ENCODE measurements at regions not wholly inside any gene's neighbourhood (a gene's known extent, or its start where the extent isn't known, plus 50 kb on each side); places are given as distances from the start of the nearest gene placed in this dataset.

DNA sequence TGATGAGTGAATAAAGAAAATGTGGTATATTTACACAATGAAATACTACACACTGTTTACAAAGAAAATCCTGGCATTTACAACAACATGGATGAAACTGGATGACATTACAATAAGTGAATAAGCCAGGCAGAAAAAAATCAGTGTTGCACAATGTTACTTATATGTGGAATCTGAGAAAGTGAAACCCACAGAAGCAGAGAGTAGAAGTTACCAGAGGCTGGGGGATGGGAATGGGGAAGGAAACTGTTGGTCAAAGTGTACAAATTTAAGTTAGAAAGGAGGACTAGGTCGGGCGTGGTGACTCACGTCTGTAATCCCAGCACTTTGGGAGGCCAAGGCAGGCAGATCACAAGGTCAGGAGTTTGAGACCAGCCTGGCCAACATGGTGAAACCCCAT is 538.5 kb upstream of the MKI67 start:
- intact Hi-C loops (cut with DNase I) = no loop called here
- H3K36me3 ChIP-seq = no peaks in the 10 kb centered on the region
- H3K4me1 ChIP-seq = no peaks in the 10 kb centered on the region
- H3K9me3 ChIP-seq = no peaks in the 10 kb centered on the region
- no peak for DNase-seq
- no peak for ATAC-seq
- H3K4me3 ChIP-seq = no peak overlapping the region
- WGBS (ENCODE audit: insufficient coverage, low coverage, low lambda C conversion rate, missing lambda C conversion rate) = 31% methylated on average over 3 of the region's 3 CpGs
- no peak for TF ChIP-seq POLR2A (IDR thresholded peaks at IDR 0.05)
- TF ChIP-seq, protein P1, sequence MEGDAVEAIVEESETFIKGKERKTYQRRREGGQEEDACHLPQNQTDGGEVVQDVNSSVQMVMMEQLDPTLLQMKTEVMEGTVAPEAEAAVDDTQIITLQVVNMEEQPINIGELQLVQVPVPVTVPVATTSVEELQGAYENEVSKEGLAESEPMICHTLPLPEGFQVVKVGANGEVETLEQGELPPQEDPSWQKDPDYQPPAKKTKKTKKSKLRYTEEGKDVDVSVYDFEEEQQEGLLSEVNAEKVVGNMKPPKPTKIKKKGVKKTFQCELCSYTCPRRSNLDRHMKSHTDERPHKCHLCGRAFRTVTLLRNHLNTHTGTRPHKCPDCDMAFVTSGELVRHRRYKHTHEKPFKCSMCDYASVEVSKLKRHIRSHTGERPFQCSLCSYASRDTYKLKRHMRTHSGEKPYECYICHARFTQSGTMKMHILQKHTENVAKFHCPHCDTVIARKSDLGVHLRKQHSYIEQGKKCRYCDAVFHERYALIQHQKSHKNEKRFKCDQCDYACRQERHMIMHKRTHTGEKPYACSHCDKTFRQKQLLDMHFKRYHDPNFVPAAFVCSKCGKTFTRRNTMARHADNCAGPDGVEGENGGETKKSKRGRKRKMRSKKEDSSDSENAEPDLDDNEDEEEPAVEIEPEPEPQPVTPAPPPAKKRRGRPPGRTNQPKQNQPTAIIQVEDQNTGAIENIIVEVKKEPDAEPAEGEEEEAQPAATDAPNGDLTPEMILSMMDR (IDR thresholded peaks at IDR 0.05) = no peak
- H3K27ac ChIP-seq = no peak overlapping the region
- no peaks in the 10 kb centered on the region for H3K27me3 ChIP-seq

GRCh38 chr10:128675405-128675804 is 549.2 kb upstream of the MKI67 start:
- TF ChIP-seq POLR2A (IDR thresholded peaks at IDR 0.05) = no peak
- TF ChIP-seq, protein P1 (IDR thresholded peaks at IDR 0.05) = no peak
- DNase-seq = no peak
- 45% methylated on average over 4 of the region's 6 CpGs for WGBS (ENCODE audit: insufficient coverage, low coverage, low lambda C conversion rate, missing lambda C conversion rate)

DNA sequence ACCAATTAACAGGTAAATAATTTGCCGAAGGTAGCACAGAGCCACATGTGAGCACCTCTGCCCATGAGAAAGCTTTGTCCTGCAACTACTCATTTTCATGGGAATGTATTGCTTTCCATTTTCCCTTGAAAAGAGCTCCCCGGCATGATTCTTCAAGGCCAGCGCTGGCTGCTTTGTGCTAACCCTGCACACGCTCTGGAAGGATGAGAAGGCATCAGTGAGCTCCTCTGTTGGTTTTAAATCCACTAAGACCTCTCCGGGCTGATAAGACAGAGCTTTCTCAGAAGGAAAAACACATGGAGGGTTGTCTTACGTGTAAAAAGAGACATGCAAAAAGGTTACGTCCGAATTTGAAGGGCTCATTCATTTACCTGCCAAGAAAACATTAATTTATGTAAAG is 553.9 kb upstream of the MKI67 start:
- Histone ChIP-seq H3K27me3 (no peaks in the 10 kb centered on the region), H3K36me3 (no peaks in the 10 kb centered on the region), H3K9me3 (no peaks in the 10 kb centered on the region), H3K4me3 (no peak overlapping the region), H3K27ac (no peak overlapping the region), H3K4me1 (no peaks in the 10 kb centered on the region)
- 54% methylated on average over 8 of the region's 8 CpGs for WGBS (ENCODE audit: insufficient coverage, low coverage, low lambda C conversion rate, missing lambda C conversion rate)
- DNase-seq (no peak), ATAC-seq (no peak)
- intact Hi-C loops (cut with DNase I) = no loop called here
- no peak for TF ChIP-seq POLR2A (IDR thresholded peaks at IDR 0.05)
- TF ChIP-seq, protein P1 (IDR thresholded peaks at IDR 0.05) = no peak

More at GRCh38 chr10:128675405-128675804, 549.2 kb upstream of the MKI67 start:
- intact Hi-C loops (cut with DNase I) = no loop called here
- H3K27ac ChIP-seq = no peak overlapping the region
- H3K27me3 ChIP-seq = no peaks in the 10 kb centered on the region
- H3K36me3 ChIP-seq = no peaks in the 10 kb centered on the region
- no peak overlapping the region for H3K4me3 ChIP-seq
- no peaks in the 10 kb centered on the region for H3K9me3 ChIP-seq
- ATAC-seq = no peak
- H3K4me1 ChIP-seq = no peaks in the 10 kb centered on the region

DNA sequence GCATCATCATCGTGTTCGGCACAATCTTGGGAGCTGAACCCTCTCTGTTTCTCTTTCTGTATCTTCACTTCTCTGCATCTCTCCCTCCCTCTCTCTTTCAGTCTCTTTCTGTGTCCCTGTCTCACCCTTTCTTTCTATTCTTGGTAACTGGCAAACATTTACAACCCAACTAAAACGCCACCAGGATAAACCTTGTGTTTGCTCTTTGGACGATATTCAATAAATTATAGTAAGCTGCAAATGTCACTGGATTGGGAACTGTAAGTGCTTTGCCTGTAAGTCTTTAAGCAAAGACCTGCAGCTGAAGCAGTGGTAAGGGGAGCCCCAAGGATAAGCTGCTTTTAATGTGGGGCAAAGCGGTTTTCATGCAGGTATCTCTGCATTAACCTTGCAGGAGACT is 558.0 kb upstream of the MKI67 start:
- no peaks in the 10 kb centered on the region for H3K4me1 ChIP-seq

More for the DNA sequence above, 558.0 kb upstream of the MKI67 start:
- Histone ChIP-seq H3K4me3 (no peak overlapping the region), H3K36me3 (no peaks in the 10 kb centered on the region), H3K27ac (no peak overlapping the region), H3K9me3 (no peaks in the 10 kb centered on the region), H3K27me3 (no peaks in the 10 kb centered on the region)
- WGBS (ENCODE audit: insufficient coverage, low coverage, low lambda C conversion rate, missing lambda C conversion rate) = 60% methylated on average over 5 of the region's 5 CpGs
- ATAC-seq (no peak), DNase-seq (no peak)
- TF ChIP-seq POLR2A (IDR thresholded peaks at IDR 0.05) = no peak
- TF ChIP-seq, protein P1 (IDR thresholded peaks at IDR 0.05) = no peak
- intact Hi-C loops (cut with DNase I) = no loop called here
